Panc1 (cell line): ENCODE measurements at regions not wholly inside any gene's neighbourhood (a gene's known extent, or its start where the extent isn't known, plus 50 kb on each side); places are given as distances from the start of the nearest gene placed in this dataset.

ENCODE experiments used
- CTCF ChIP-seq: fragments of 450-650 bp; IDR thresholded peaks from 2 replicates; pipeline ENCODE4 v1.5.1; 2017; ENCODE audit warnings: mild to moderate bottlenecking
- POLR2AphosphoS5 ChIP-seq: IDR thresholded peaks from 2 replicates; pipeline ENCODE4 v1.6.1; 2012; ENCODE audit warnings: mild to moderate bottlenecking, low read depth, low read length, moderate library complexity
- REST ChIP-seq, 2 experiments: IDR thresholded peaks; 2 replicates each; pipeline ENCODE4 v1.6.1; 2011 to 2012; ENCODE audit warnings: low read depth in 2 of 2, control low read depth in 1 of 2, low read length in 1 of 2, mild to moderate bottlenecking in 1 of 2, moderate library complexity in 1 of 2; ENCODE audit not compliant: insufficient read depth in 1 of 2

DNA sequence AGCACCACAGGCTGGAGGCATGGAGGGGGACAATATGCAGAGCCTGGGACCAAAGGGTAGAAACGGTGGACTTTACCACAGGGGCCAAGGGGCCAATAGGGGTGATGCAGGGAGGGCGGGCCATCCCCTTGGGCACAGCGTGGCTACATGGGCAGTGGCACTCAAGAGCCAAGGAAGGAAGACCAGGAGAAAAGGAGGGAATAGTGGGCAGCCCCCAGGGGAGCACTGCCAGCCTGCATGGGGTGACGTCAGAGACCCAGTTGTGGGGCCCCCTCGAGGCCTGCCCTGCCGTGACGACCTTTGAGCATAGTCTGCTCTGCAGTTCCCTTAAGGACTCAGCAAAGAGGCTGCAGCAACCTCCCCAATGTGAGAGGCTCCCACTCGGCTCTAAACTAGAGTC, 95.5 kb upstream of the TMPRSS2 start:
- no peak for TF ChIP-seq CTCF
- no peak for TF ChIP-seq POLR2AphosphoS5
- no peak for TF ChIP-seq REST (IDR thresholded peaks at IDR 0.05; ENCODE audit: insufficient read depth in 1 of 2, low read depth in 2 of 2, low read length in 1 of 2)
